LoVo (cell line): ENCODE measurements at regions not wholly inside any gene's neighbourhood (a gene's known extent, or its start where the extent isn't known, plus 50 kb on each side); places are given as distances from the start of the nearest gene placed in this dataset.

ENCODE experiments used
- DNase-seq: peaks from one replicate; pipeline ENCODE4 v3.0.0-alpha.2; 2016; ENCODE audit warnings: low spot score

GRCh38 chr9:118578467-118578866 is 790.8 kb downstream of the BRINP1 start:
- no peak for DNase-seq

- DNase-seq, result no peak
Observed at GRCh38 chr9:118583414-118583813, 785.8 kb downstream of the BRINP1 start.

DNA sequence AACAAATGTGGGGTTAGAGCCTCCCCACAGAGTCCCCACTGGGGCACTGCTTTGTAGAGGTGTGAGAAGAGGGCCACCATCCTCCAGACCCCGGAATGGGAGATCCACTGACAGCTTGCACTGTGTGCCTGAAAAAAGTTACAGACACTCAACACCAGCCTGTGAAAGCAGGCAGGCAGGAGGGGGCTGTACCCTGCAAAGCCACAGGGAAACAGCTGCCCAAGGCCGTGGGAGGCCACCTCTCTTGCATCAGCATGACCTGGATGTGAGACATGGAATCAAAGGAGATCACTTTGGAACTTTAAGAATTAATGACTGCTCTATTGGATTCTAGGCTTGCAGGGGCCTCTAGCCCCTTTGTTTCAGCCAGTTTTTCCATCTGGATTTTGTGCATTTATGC is 782.3 kb downstream of the BRINP1 start:
- no peak for DNase-seq

DNA sequence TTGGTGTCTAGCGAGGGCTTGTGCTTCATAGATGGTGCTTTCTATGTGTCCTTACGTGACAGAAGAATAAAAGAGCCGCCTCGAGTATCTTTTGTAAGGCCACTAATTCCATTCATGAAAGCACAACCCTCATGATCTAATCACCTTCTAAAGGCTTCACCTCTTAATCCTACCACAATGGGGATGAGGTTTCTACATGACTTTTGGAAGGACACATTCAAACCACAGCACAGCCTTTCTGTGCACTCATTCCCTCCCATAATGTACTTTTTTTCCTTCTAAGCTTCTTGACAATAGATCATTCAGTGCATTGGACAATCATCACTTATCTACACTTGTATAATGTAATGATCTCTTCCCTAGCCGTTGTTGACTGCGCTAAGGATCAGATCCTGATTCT is 774.8 kb downstream of the BRINP1 start:
- DNase-seq, result no peak

DNA sequence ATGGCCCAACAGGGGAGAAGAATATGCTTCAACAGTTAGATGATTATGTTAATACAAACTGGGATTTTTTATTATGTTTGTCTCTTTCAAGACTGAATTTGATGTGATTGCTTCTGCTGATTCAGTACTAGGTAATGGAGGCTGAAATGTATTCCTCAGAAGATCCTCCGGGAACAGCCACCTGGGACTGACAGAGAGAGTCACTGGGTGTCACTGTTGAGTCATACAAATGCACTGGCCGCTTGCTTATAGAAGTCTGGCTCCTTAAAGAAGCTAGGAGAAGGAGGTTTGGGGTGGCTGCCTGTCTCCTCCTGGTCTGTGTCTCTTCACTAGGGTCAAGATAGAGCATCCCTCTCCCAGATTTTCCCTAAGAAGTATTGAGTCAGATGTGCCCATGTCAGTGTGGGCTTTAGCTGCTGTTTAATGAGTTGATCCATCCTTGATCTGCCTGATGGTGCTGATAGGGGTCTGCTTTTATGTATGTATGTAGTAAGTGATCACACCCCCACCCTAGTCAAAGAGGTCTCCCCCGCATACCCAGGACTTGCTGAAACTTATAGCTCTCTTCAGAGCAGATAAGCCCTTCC is 773.4 kb downstream of the BRINP1 start:
- no peak for DNase-seq

DNA sequence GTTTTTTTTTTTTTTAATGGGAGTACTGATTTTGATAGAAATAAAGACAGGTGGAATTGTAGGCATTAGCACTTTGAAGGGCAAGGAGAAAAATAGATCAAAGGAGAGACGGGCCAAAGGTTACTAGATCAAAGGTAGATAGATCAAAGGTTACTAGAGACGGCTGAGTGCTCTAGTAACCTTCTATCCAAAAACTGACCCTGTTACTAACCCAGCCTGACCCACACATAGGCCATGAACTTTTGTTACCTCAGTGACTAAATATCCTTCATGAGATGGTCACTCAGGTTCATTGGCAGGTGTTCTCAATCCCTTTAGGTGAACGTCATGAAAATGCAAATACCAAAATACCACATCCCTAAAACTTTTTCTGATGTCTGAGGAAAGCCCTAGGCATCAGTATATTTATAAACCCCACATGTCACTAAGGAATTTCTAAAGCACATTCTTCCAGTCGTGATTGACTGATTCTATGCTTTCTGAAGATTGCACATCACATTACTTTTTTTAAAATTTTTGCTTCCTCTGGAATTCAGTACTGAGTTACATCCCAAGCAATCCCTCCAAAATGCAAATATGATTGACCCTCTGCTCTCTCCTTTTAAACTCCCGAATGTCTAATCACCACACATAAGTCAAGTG is 772.7 kb downstream of the BRINP1 start:
- DNase-seq, result no peak

DNA sequence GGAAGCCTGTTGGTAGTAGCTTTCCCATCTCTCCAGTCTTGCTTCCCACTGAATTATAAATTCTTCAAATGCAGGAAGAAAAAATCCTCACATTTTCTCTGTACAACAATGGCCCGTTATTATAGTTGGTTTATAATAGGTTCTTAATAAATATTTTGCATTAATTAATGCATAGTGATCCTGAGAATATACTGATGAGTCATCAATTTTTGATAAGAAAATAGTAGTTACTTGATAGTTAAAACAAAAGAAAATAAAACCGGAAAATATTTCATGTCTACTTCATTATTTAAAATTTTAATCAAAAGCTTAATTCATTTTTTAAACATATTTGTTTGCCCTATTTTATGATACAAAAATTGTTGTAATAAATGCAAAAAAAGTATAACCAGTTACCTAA is 762.6 kb downstream of the BRINP1 start:
- no peak for DNase-seq

- no peak for DNase-seq
Observed at GRCh38 chr9:118609355-118610044, 759.7 kb downstream of the BRINP1 start.

- DNase-seq, result no peak
Observed at GRCh38 chr9:118612201-118612600, 757.0 kb downstream of the BRINP1 start.

DNA sequence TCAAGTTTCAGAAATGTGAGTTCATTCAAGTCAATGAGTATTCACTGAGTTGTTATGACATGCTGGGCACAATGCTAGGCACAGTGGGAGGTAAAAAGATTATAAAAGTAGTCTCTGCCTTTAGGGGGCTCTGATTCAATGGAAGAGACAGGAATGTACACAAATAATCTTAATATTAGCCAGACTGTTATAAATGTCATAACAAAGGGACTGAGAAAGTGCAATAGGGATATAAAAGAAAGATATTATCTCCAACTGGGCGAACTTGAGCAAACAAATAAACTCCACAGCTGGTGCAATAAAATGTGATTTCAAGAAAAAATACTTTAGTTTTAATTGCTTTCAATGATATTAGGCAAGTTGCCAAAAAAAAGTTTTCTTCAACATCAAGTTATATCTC is 755.2 kb downstream of the BRINP1 start:
- no peak for DNase-seq

GRCh38 chr9:118618084-118618483 is 751.2 kb downstream of the BRINP1 start:
- no peak for DNase-seq

GRCh38 chr9:118618849-118619248 is 750.4 kb downstream of the BRINP1 start:
- DNase-seq, result no peak

- no peak for DNase-seq
Observed at GRCh38 chr9:118624608-118625007, 744.6 kb downstream of the BRINP1 start.

GRCh38 chr9:118630079-118630478 is 739.2 kb downstream of the BRINP1 start:
- no peak for DNase-seq

DNA sequence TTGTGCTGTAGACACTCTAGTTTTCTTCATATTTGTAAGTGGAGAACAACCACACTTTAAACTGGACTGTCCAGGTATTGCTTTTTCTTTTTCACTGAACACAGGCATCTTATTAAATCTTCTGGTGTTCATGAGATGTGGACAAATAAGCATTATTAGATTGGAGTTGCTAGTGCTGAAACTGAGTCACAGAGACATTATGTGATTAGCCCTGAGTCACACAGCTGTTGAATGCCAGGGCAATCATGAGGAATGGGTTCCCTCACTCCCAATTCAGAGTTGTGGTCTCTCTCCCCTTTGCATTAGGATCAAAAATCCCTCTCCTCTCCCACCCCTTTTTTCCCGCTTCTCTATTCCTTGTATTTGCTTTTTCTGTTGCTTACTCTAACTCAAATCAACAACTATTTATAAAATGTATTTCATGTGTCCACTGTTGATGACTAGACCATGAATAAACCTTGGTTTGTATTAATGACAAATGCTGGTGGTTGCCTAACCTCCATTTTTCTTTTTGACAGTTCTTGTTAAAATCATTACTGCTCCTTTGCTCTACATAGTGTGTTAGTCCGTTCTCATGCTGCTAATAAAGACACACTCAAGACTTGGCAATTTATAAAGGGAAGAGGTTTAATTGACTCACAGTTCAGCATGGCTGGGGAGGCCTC is 738.2 kb downstream of the BRINP1 start:
- no peak for DNase-seq

GRCh38 chr9:118631956-118632355 is 737.3 kb downstream of the BRINP1 start:
- DNase-seq, result no peak

- DNase-seq, result no peak
Observed at GRCh38 chr9:118635416-118635815, 733.8 kb downstream of the BRINP1 start.

GRCh38 chr9:118637681-118638080 is 731.6 kb downstream of the BRINP1 start:
- DNase-seq, result no peak

- DNase-seq, result no peak
Observed at GRCh38 chr9:118640836-118641560, 728.2 kb downstream of the BRINP1 start.

DNA sequence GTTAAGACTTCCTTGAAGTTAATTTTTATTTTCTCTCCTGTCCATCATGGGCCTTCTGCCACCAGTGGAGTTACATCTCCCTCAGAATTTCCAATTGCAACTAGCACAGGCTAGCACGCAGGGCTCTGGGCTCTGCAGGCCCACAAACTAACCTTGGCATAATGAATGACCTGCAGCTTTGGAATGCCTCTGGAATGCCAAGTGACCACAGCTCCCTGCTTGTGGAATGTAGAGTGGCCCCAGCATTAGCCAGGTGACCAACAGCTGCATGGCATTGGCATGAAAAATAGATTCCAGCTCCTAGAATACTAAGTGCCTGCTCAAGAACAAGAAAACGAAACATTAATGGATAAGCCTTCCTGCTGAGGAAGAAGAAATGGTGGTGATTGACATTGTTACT is 726.1 kb downstream of the BRINP1 start:
- no peak for DNase-seq

DNA sequence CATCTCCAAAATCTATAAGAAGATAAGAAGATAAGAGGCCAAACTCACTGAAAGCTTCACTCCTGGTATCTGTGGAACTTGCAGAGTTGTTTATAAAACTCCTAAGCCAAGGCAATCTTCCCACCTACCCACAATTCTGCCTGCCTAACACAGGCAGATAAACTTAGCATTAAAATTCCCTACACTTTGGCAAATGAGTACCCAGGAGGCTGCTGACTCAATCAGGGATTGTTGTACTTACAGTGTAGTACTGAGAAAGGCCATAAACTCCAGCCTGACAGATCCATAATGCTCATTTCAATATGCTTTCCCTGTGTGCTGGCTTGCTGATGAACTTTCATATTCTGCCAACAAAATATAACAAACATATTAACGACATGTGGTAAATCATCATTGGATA is 725.2 kb downstream of the BRINP1 start:
- DNase-seq, result no peak

GRCh38 chr9:118647331-118647730 is 721.9 kb downstream of the BRINP1 start:
- no peak for DNase-seq
